B cell (primary cell): ENCODE measurements at regions not wholly inside any gene's neighbourhood (a gene's known extent, or its start where the extent isn't known, plus 50 kb on each side); places are given as distances from the start of the nearest gene placed in this dataset.

Experiments used
- ATAC-seq: fragments of 200-7000 bp; cut with Tn5 transposase; one replicate; pipeline ENCODE4 v1.10.0; 2021; ENCODE audit warnings: low read depth, mild to moderate bottlenecking, moderate number of reproducible peaks, moderate library complexity
- CTCF ChIA-PET: fragments of 350-600 bp; sonication (Branson Sonifier 250); formaldehyde crosslinking; loops from one replicate; lab custom pipeline; 2021; ENCODE audit warnings: antibody characterized with exemption, inconsistent platforms; lab: Charles Lee
- POLR2A ChIA-PET: fragments of 350-600 bp; sonication (Branson Sonifier 250); formaldehyde crosslinking; loops from one replicate; lab custom pipeline; 2021; ENCODE audit warnings: antibody characterized with exemption; lab: Charles Lee
- DNase-seq: peaks from one replicate; pipeline ENCODE4 v3.0.0; 2013
- H2AFZ ChIP-seq: 2 replicates; pipeline ENCODE4 v1.6.1; 2012; ENCODE audit warnings: mild to moderate bottlenecking, low read depth, low read length; ENCODE audit not compliant: insufficient read depth, poor library complexity, severe bottlenecking
- H3K27ac ChIP-seq, 2 donors: 1 replicate in 1 of 2; 2 replicates in 1 of 2; pipeline ENCODE4 v1.5.1; 2012 to 2013; ENCODE audit warnings: low read length in 2 of 2, mild to moderate bottlenecking in 2 of 2, moderate library complexity in 1 of 2
- H3K27me3 ChIP-seq, 4 experiments: fragments of 200-600 bp in 1 of 4; sonication (generic) in 1 of 4; replicated peaks in 1 of 4; 1 replicate in 2 of 4; 2 replicates in 2 of 4; pipeline versions ENCODE4 v1.6.1 to v1.7.0; 2013 to 2016; ENCODE audit warnings: low read length in 3 of 4, mild to moderate bottlenecking in 2 of 4, mixed read lengths in 1 of 4, moderate library complexity in 1 of 4; ENCODE audit not compliant: insufficient read depth in 4 of 4, control insufficient read depth in 3 of 4; ENCODE audit errors: control extremely low read depth in 1 of 4
- H3K36me3 ChIP-seq, 2 experiments: replicated peaks in 1 of 2; 1 replicate in 1 of 2; 2 replicates in 1 of 2; pipeline versions ENCODE4 v1.6.1 to v1.7.1; 2013; ENCODE audit warnings: low read length in 1 of 2; ENCODE audit not compliant: insufficient read depth in 2 of 2, control insufficient read depth in 1 of 2; ENCODE audit errors: control extremely low read depth in 1 of 2, extremely low read depth in 1 of 2
- H3K4me1 ChIP-seq, 2 donors: fragments of 200-600 bp in 1 of 2; sonication (generic) in 1 of 2; 1 replicate in 1 of 2; 2 replicates in 1 of 2; pipeline versions ENCODE4 v1.5.1 to v1.6.1; 2013 to 2017; ENCODE audit warnings: low read length in 2 of 2; ENCODE audit not compliant: control insufficient read depth in 2 of 2, insufficient read depth in 2 of 2
- H3K4me2 ChIP-seq: replicated peaks from 2 replicates; pipeline ENCODE3; 2012; ENCODE audit warnings: mild to moderate bottlenecking, low read depth, low read length; ENCODE audit not compliant: poor library complexity, severe bottlenecking
- H3K4me3 ChIP-seq, 5 experiments: fragments of 200-600 bp in 1 of 5; sonication (generic) in 1 of 5; 1 replicate in 3 of 5; 2 replicates in 2 of 5; pipeline versions ENCODE4 v1.5.1 to v1.7.0; 2011 to 2016; ENCODE audit warnings: low read length in 4 of 5, mild to moderate bottlenecking in 4 of 5, low read depth in 2 of 5, control low read depth in 1 of 5, moderate library complexity in 1 of 5; ENCODE audit not compliant: insufficient read depth in 1 of 5; ENCODE audit errors: control extremely low read depth in 1 of 5, extremely low read depth in 1 of 5
- H3K79me2 ChIP-seq: fragments of 200-600 bp; sonication (generic); one replicate; pipeline ENCODE4 v1.6.0; 2016; ENCODE audit warnings: low read length; ENCODE audit not compliant: control insufficient read depth, insufficient read depth
- H3K9ac ChIP-seq: fragments of 200-600 bp; sonication (generic); 2 replicates; pipeline ENCODE4 v1.6.1; 2017; ENCODE audit warnings: mild to moderate bottlenecking, low read length, moderate library complexity
- H3K9me3 ChIP-seq, 3 donors: one replicate each; pipeline versions ENCODE4 v1.6.1 to v1.7.1; 2013; ENCODE audit warnings: low read length in 2 of 3; ENCODE audit not compliant: control insufficient read depth in 2 of 3, insufficient read depth in 1 of 3; ENCODE audit errors: control extremely low read depth in 1 of 3
- H4K20me1 ChIP-seq: 2 replicates; pipeline ENCODE4 v1.6.0; 2012; ENCODE audit warnings: mild to moderate bottlenecking, low read length; ENCODE audit not compliant: insufficient read depth, control insufficient read depth, poor library complexity, severe bottlenecking
- H3K27ac Mint-ChIP-seq: one replicate; pipeline ENCODE4 v1.8.0; 2021; ENCODE audit warnings: mixed read lengths
- H3K27me3 Mint-ChIP-seq: one replicate; pipeline ENCODE4 v1.8.0; 2021; ENCODE audit warnings: mixed read lengths
- H3K4me1 Mint-ChIP-seq: one replicate; pipeline ENCODE4 v1.8.0; 2021; ENCODE audit warnings: mixed read lengths
- H3K4me3 Mint-ChIP-seq: one replicate; pipeline ENCODE4 v1.8.0; 2021; ENCODE audit warnings: mixed read lengths
- H3K9me3 Mint-ChIP-seq: one replicate; pipeline ENCODE4 v1.8.0; 2022; ENCODE audit warnings: mixed read lengths; ENCODE audit not compliant: insufficient read depth
- CTCF ChIP-seq: fragments of 200-600 bp; IDR thresholded peaks from one replicate; pipeline ENCODE4 v1.8.0; 2022; ENCODE audit warnings: antibody characterized with exemption, mild to moderate bottlenecking
- EZH2 ChIP-seq: IDR thresholded peaks from 2 replicates; pipeline ENCODE4 v1.6.1; 2012; ENCODE audit warnings: borderline replicate concordance, low read depth, mild to moderate bottlenecking, moderate library complexity, low read length; ENCODE audit not compliant: insufficient read depth, poor library complexity, severe bottlenecking
- WGBS: methylation state at CpG from one replicate; pipeline ENCODE4 v1.1.5; 2013; ENCODE audit warnings: missing lambda C conversion rate; ENCODE audit not compliant: insufficient coverage; 5-methylcytosine and 5-hydroxymethylcytosine counted together
- intact Hi-C: fragments of 100-400 bp; cut with micrococcal nuclease; formaldehyde crosslinking; loops from one replicate; pipeline ENCODE4 v1.10.0; 2022

GRCh38 chr16:85422632-85423550 lies 190.2 kb upstream of the GSE1 start:
- H3K9me3 Mint-ChIP-seq, result no peaks in the 10 kb centered on the region
- Histone ChIP-seq H3K9ac (no peak overlapping the region), H3K9me3 (no peaks in the 10 kb centered on the region), H3K79me2 (no peaks in the 10 kb centered on the region), H3K4me2 (no peak overlapping the region), H3K27ac (no peak overlapping the region), H2AFZ (no peak overlapping the region), H4K20me1 (no peaks in the 10 kb centered on the region), H3K4me3 (no peak overlapping the region), H3K27me3 (peaks cover 0 to 6% (median 0%) of the 10 kb centered on the region in 4 experiments), H3K4me1 (no peaks in the 10 kb centered on the region), H3K36me3 (no peaks in the 10 kb centered on the region)
- CTCF ChIA-PET, result interaction anchor here (0.9 to 6.1 kb wide), 7 partner anchors 9 to 194 kb away, joined by 3 to 55 read pairs (median 3); no protein-coding TSS in a partner anchor
- WGBS, result 87% methylated on average over 22 of the region's 23 CpGs
- intact Hi-C loops, result no loop called here
- POLR2A ChIA-PET, result interaction anchor here (0.5 to 0.7 kb wide), 2 partner anchors 27 to 292 kb away, joined by 3 to 4 read pairs; no protein-coding TSS in a partner anchor
- no peak overlapping the region for H3K4me3 Mint-ChIP-seq
- peaks cover 31% of the 10 kb centered on the region for H3K27me3 Mint-ChIP-seq
- TF ChIP-seq CTCF (no peak), EZH2 (no peak)
- H3K27ac Mint-ChIP-seq, result no peak overlapping the region
- DNase-seq, result no peak
- no peaks in the 10 kb centered on the region for H3K4me1 Mint-ChIP-seq
- ATAC-seq, result no peak

GRCh38 chr16:85423631-85424030 lies 189.5 kb upstream of the GSE1 start:
- Mint-ChIP-seq H3K9me3 (no peaks in the 10 kb centered on the region), H3K27ac (no peak overlapping the region), H3K27me3 (peaks cover 27% of the 10 kb centered on the region), H3K4me3 (no peak overlapping the region), H3K4me1 (no peaks in the 10 kb centered on the region)
- H3K27ac ChIP-seq, result no peak overlapping the region
- H3K9me3 ChIP-seq, result peaks cover 0 to 4% (median 0%) of the 10 kb centered on the region in 3 donors
- no peak overlapping the region for H3K4me3 ChIP-seq
- ChIA-PET CTCF (interaction anchor here (1.2 to 6.1 kb wide), 3 partner anchors 9 to 186 kb away, joined by 3 to 46 read pairs (median 4); no protein-coding TSS in a partner anchor), POLR2A (no interaction called here)
- no peaks in the 10 kb centered on the region for H3K79me2 ChIP-seq
- TF ChIP-seq EZH2 (no peak), CTCF (no peak)
- no peak overlapping the region for H3K4me2 ChIP-seq
- H3K27me3 ChIP-seq, result peaks cover 0 to 6% (median 0%) of the 10 kb centered on the region in 4 experiments
- DNase-seq (no peak), ATAC-seq (no peak)
- WGBS, result 85% methylated on average over 9 of the region's 11 CpGs
- H3K36me3 ChIP-seq, result no peaks in the 10 kb centered on the region
- H2AFZ ChIP-seq, result no peak overlapping the region
- no peaks in the 10 kb centered on the region for H3K4me1 ChIP-seq
- no peaks in the 10 kb centered on the region for H4K20me1 ChIP-seq
- intact Hi-C loops, result no loop called here
- no peak overlapping the region for H3K9ac ChIP-seq
